ENCODE measurements at regions not wholly inside any gene's neighbourhood (a gene's known extent, or its start where the extent isn't known, plus 50 kb on each side); places are given as distances from the start of the nearest gene placed in this dataset.
A peak's percentile ranks its signal among the peaks of the same experiment; 100 is the strongest.

DNA sequence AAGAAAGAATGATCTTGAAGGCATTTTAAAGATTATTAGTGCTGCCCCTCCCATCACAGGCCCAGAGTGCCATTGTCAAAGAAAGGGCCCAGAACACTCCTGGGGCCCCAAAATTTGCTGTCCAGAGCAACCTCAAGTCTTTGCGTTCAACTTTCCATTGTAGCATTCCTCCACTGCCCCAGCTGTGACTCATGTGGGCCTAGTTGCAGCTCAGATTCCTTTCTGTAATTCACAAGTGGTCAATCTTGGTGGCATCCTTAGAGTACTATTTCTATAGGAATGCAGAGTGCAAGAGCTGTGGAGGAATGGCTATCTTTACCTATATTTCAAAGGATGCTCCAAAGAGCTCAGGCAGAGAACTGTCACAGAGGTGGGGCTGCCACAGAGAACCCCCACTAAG is 1500.8 kb upstream of the IGFBP7 start:
- H3K36me3 ChIP-seq (ENCODE audit: control insufficient read depth, insufficient read depth, low read length): no peaks in the 10 kb centered on the region
- no peak overlapping the region for H2BK15ac ChIP-seq (replicated peaks; ENCODE audit: low read depth)
- no peaks in the 10 kb centered on the region for H3K4me1 ChIP-seq (ENCODE audit: control insufficient read depth, low read depth, low read length)
- no peak overlapping the region for H3K4me2 ChIP-seq (ENCODE audit: low read length)
- no peaks in the 10 kb centered on the region for H3K79me1 ChIP-seq (ENCODE audit: low read length)
- no peak overlapping the region for H4K5ac ChIP-seq (ENCODE audit: low read length)
- H3K27ac ChIP-seq (ENCODE audit: low read depth, low read length): no peak overlapping the region
- H3K18ac ChIP-seq (ENCODE audit: low read length): no peak overlapping the region
- H2AK5ac ChIP-seq (ENCODE audit: low read length): no peak overlapping the region
- no peak overlapping the region for H3K56ac ChIP-seq (ENCODE audit: low read length)
- no peak overlapping the region for H2BK5ac ChIP-seq (ENCODE audit: low read length)
- no peak overlapping the region for H3K9ac ChIP-seq (ENCODE audit: low read length)
- H3K23ac ChIP-seq (ENCODE audit: low read length): no peak overlapping the region
- WGBS (ENCODE audit: extremely low coverage, insufficient coverage, low lambda C conversion rate): no CpG with 5 or more reads among the region's 1 CpG
- H2BK120ac ChIP-seq (ENCODE audit: low read depth, low read length): no peak overlapping the region
- H3K79me2 ChIP-seq (ENCODE audit: control insufficient read depth, insufficient read depth, low read length): no peaks in the 10 kb centered on the region
- no peaks in the 10 kb centered on the region for H3K27me3 ChIP-seq (ENCODE audit: insufficient read depth, low read length, poor library complexity)
- H3K4ac ChIP-seq (ENCODE audit: low read depth, low read length): no peak overlapping the region
- H3K4me3 ChIP-seq (ENCODE audit: low read length): no peak overlapping the region
- no peak overlapping the region for H4K8ac ChIP-seq (ENCODE audit: low read depth, low read length)
- no peak for DNase-seq

GRCh38 chr4:58606303-58606702 is 1496.1 kb upstream of the IGFBP7 start:
- no peaks in the 10 kb centered on the region for H3K27me3 ChIP-seq (ENCODE audit: insufficient read depth, low read length, poor library complexity)
- no peaks in the 10 kb centered on the region for H3K79me2 ChIP-seq (ENCODE audit: control insufficient read depth, insufficient read depth, low read length)
- no peak overlapping the region for H2BK5ac ChIP-seq (ENCODE audit: low read length)
- H2AK5ac ChIP-seq (ENCODE audit: low read length): no peak overlapping the region
- no peak overlapping the region for H3K56ac ChIP-seq (ENCODE audit: low read length)
- no peak overlapping the region for H2BK120ac ChIP-seq (ENCODE audit: low read depth, low read length)
- H4K5ac ChIP-seq (ENCODE audit: low read length): no peak overlapping the region
- H3K9ac ChIP-seq (ENCODE audit: low read length): no peak overlapping the region
- H3K4me3 ChIP-seq (ENCODE audit: low read length): no peak overlapping the region
- no peak for DNase-seq
- no CpG with 5 or more reads among the region's 4 CpGs for WGBS (ENCODE audit: extremely low coverage, insufficient coverage, low lambda C conversion rate)
- H3K79me1 ChIP-seq (ENCODE audit: low read length): no peaks in the 10 kb centered on the region
- no peak overlapping the region for H4K8ac ChIP-seq (ENCODE audit: low read depth, low read length)
- no peak overlapping the region for H3K18ac ChIP-seq (ENCODE audit: low read length)
- no peaks in the 10 kb centered on the region for H3K36me3 ChIP-seq (ENCODE audit: control insufficient read depth, insufficient read depth, low read length)
- H3K23ac ChIP-seq (ENCODE audit: low read length): no peak overlapping the region
- no peak overlapping the region for H3K4me2 ChIP-seq (ENCODE audit: low read length)
- H2BK15ac ChIP-seq (replicated peaks; ENCODE audit: low read depth): no peak overlapping the region
- no peak overlapping the region for H3K4ac ChIP-seq (ENCODE audit: low read depth, low read length)
- no peak overlapping the region for H3K27ac ChIP-seq (ENCODE audit: low read depth, low read length)
- H3K4me1 ChIP-seq (ENCODE audit: control insufficient read depth, low read depth, low read length): no peaks in the 10 kb centered on the region

DNA sequence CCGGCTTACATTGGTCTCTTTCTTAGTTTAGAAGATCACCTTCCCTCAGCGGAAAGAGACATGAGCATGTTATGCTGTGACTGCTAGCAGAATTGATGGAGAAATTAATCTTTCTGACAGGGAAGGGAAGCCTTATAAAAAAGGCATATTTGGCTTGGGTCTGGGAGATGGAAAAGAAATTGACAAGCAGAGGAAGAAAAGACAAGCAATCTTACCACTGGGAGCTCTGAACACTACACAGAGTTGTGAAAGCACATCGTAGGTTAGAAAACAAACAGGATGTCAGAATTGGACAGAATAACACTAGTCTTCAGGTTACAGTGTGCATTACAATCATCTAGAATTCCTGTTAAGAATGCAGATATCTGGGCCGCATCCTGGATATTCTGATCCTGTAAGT is 1493.8 kb upstream of the IGFBP7 start:
- H3K18ac ChIP-seq (ENCODE audit: low read length): no peak overlapping the region
- no peak overlapping the region for H3K27ac ChIP-seq (ENCODE audit: low read depth, low read length)
- no CpG with 5 or more reads among the region's 4 CpGs for WGBS (ENCODE audit: extremely low coverage, insufficient coverage, low lambda C conversion rate)
- H3K36me3 ChIP-seq (ENCODE audit: control insufficient read depth, insufficient read depth, low read length): no peaks in the 10 kb centered on the region
- H2AK5ac ChIP-seq (ENCODE audit: low read length): no peak overlapping the region
- H2BK120ac ChIP-seq (ENCODE audit: low read depth, low read length): no peak overlapping the region
- no peak overlapping the region for H4K8ac ChIP-seq (ENCODE audit: low read depth, low read length)
- no peaks in the 10 kb centered on the region for H3K4me1 ChIP-seq (ENCODE audit: control insufficient read depth, low read depth, low read length)
- H3K4me2 ChIP-seq (ENCODE audit: low read length): no peak overlapping the region
- no peak overlapping the region for H2BK5ac ChIP-seq (ENCODE audit: low read length)
- H3K79me2 ChIP-seq (ENCODE audit: control insufficient read depth, insufficient read depth, low read length): no peaks in the 10 kb centered on the region
- H3K23ac ChIP-seq (ENCODE audit: low read length): no peak overlapping the region
- H3K4me3 ChIP-seq (ENCODE audit: low read length): no peak overlapping the region
- H3K9ac ChIP-seq (ENCODE audit: low read length): no peak overlapping the region
- H4K5ac ChIP-seq (ENCODE audit: low read length): no peak overlapping the region
- H3K56ac ChIP-seq (ENCODE audit: low read length): peak overlapping the region; percentile 34
- H3K4ac ChIP-seq (ENCODE audit: low read depth, low read length): no peak overlapping the region
- no peak for DNase-seq
- H2BK15ac ChIP-seq (replicated peaks; ENCODE audit: low read depth): no peak overlapping the region
- H3K27me3 ChIP-seq (ENCODE audit: insufficient read depth, low read length, poor library complexity): no peaks in the 10 kb centered on the region
- H3K79me1 ChIP-seq (ENCODE audit: low read length): no peaks in the 10 kb centered on the region

- H2BK15ac ChIP-seq (replicated peaks; ENCODE audit: low read depth): no peak overlapping the region
- no peaks in the 10 kb centered on the region for H3K36me3 ChIP-seq (ENCODE audit: control insufficient read depth, insufficient read depth, low read length)
- H3K4me3 ChIP-seq (ENCODE audit: low read length): no peak overlapping the region
- no peaks in the 10 kb centered on the region for H3K4me1 ChIP-seq (ENCODE audit: control insufficient read depth, low read depth, low read length)
- H3K18ac ChIP-seq (ENCODE audit: low read length): no peak overlapping the region
- DNase-seq: peak; percentile 1
- no peaks in the 10 kb centered on the region for H3K79me1 ChIP-seq (ENCODE audit: low read length)
- H3K4ac ChIP-seq (ENCODE audit: low read depth, low read length): no peak overlapping the region
- H3K27me3 ChIP-seq (ENCODE audit: insufficient read depth, low read length, poor library complexity): no peaks in the 10 kb centered on the region
- H2AK5ac ChIP-seq (ENCODE audit: low read length): no peak overlapping the region
- no peak overlapping the region for H2BK5ac ChIP-seq (ENCODE audit: low read length)
- no peak overlapping the region for H2BK120ac ChIP-seq (ENCODE audit: low read depth, low read length)
- H3K9ac ChIP-seq (ENCODE audit: low read length): no peak overlapping the region
- H3K23ac ChIP-seq (ENCODE audit: low read length): no peak overlapping the region
- no peak overlapping the region for H3K56ac ChIP-seq (ENCODE audit: low read length)
- WGBS (ENCODE audit: extremely low coverage, insufficient coverage, low lambda C conversion rate): no CpG with 5 or more reads among the region's 1 CpG
- H4K5ac ChIP-seq (ENCODE audit: low read length): no peak overlapping the region
- no peak overlapping the region for H3K27ac ChIP-seq (ENCODE audit: low read depth, low read length)
- no peak overlapping the region for H4K8ac ChIP-seq (ENCODE audit: low read depth, low read length)
- H3K79me2 ChIP-seq (ENCODE audit: control insufficient read depth, insufficient read depth, low read length): no peaks in the 10 kb centered on the region
- no peak overlapping the region for H3K4me2 ChIP-seq (ENCODE audit: low read length)
These were observed 1492.7 kb upstream of the IGFBP7 start for GRCh38 chr4:58602731-58603359.

DNA sequence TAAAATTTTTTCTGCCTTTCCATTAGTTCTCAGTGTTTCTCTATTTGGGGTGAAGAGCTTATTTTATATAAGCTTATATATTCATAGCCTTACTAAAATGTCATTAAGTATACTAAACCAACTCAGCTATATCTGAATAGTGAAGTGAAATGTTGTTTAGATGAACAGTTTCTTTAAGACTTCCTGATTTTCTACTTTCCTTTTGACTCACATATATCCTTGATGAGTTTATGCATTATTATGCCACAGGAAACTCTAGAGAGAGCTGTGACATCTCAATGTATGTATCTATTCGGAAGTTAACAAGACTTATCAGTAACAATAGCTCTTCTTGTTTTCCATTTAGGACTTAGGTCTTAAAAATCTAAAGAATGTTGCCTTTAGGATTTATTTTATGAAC is 1491.8 kb upstream of the IGFBP7 start:
- Histone ChIP-seq H3K9ac (ENCODE audit: low read length) (no peak overlapping the region), H3K4ac (ENCODE audit: low read depth, low read length) (no peak overlapping the region), H3K4me3 (ENCODE audit: low read length) (no peak overlapping the region), H3K56ac (ENCODE audit: low read length) (no peak overlapping the region), H4K5ac (ENCODE audit: low read length) (no peak overlapping the region), H2BK120ac (ENCODE audit: low read depth, low read length) (no peak overlapping the region), H3K36me3 (ENCODE audit: control insufficient read depth, insufficient read depth, low read length) (no peaks in the 10 kb centered on the region), H4K8ac (ENCODE audit: low read depth, low read length) (no peak overlapping the region), H2BK15ac (replicated peaks; ENCODE audit: low read depth) (no peak overlapping the region), H3K27ac (ENCODE audit: low read depth, low read length) (no peak overlapping the region), H3K18ac (ENCODE audit: low read length) (no peak overlapping the region), H2AK5ac (ENCODE audit: low read length) (no peak overlapping the region), H3K79me1 (ENCODE audit: low read length) (no peaks in the 10 kb centered on the region), H3K4me1 (ENCODE audit: control insufficient read depth, low read depth, low read length) (no peaks in the 10 kb centered on the region), H3K27me3 (ENCODE audit: insufficient read depth, low read length, poor library complexity) (no peaks in the 10 kb centered on the region), H3K4me2 (ENCODE audit: low read length) (no peak overlapping the region), H2BK5ac (ENCODE audit: low read length) (no peak overlapping the region), H3K79me2 (ENCODE audit: control insufficient read depth, insufficient read depth, low read length) (no peaks in the 10 kb centered on the region), H3K23ac (ENCODE audit: low read length) (no peak overlapping the region)
- DNase-seq: peak; percentile 3
- no CpG with 5 or more reads among the region's 1 CpG for WGBS (ENCODE audit: extremely low coverage, insufficient coverage, low lambda C conversion rate)

- H3K23ac ChIP-seq (ENCODE audit: low read length): no peak overlapping the region
- no peak for DNase-seq
- H3K4me3 ChIP-seq (ENCODE audit: low read length): no peak overlapping the region
- no peaks in the 10 kb centered on the region for H3K4me1 ChIP-seq (ENCODE audit: control insufficient read depth, low read depth, low read length)
- no peak overlapping the region for H3K27ac ChIP-seq (ENCODE audit: low read depth, low read length)
- no peaks in the 10 kb centered on the region for H3K79me1 ChIP-seq (ENCODE audit: low read length)
- H2BK5ac ChIP-seq (ENCODE audit: low read length): no peak overlapping the region
- no peaks in the 10 kb centered on the region for H3K79me2 ChIP-seq (ENCODE audit: control insufficient read depth, insufficient read depth, low read length)
- no peak overlapping the region for H3K4ac ChIP-seq (ENCODE audit: low read depth, low read length)
- no peak overlapping the region for H2BK15ac ChIP-seq (replicated peaks; ENCODE audit: low read depth)
- H4K5ac ChIP-seq (ENCODE audit: low read length): no peak overlapping the region
- H3K18ac ChIP-seq (ENCODE audit: low read length): no peak overlapping the region
- H4K8ac ChIP-seq (ENCODE audit: low read depth, low read length): no peak overlapping the region
- H3K36me3 ChIP-seq (ENCODE audit: control insufficient read depth, insufficient read depth, low read length): no peaks in the 10 kb centered on the region
- H2BK120ac ChIP-seq (ENCODE audit: low read depth, low read length): no peak overlapping the region
- no peak overlapping the region for H3K9ac ChIP-seq (ENCODE audit: low read length)
- no peak overlapping the region for H3K56ac ChIP-seq (ENCODE audit: low read length)
- no peak overlapping the region for H3K4me2 ChIP-seq (ENCODE audit: low read length)
- no peak overlapping the region for H2AK5ac ChIP-seq (ENCODE audit: low read length)
- no peaks in the 10 kb centered on the region for H3K27me3 ChIP-seq (ENCODE audit: insufficient read depth, low read length, poor library complexity)
- whole genome bisulfite sequencing (ENCODE audit: extremely low coverage, insufficient coverage, low lambda C conversion rate): no CpG with 5 or more reads among the region's 2 CpGs
These were observed 1490.1 kb upstream of the IGFBP7 start for GRCh38 chr4:58600290-58600689.

Measured in mesendoderm (in vitro differentiated cells).